Chondrocyte (in vitro differentiated cells): ENCODE measurements at regions not wholly inside any gene's neighbourhood (a gene's known extent, or its start where the extent isn't known, plus 50 kb on each side); places are given as distances from the start of the nearest gene placed in this dataset.
A peak's percentile ranks its signal among the peaks of the same experiment; 100 is the strongest.

Experiments
- DNase-seq: peaks from one replicate; pipeline ENCODE4 v3.0.0; 2021; ENCODE audit warnings: mixed read lengths, low spot score
- H3K27ac Mint-ChIP-seq: one replicate; pipeline ENCODE4 v1.8.0; 2021; ENCODE audit warnings: mild to moderate bottlenecking, moderate library complexity, mixed read lengths; ENCODE audit not compliant: unreplicated experiment
- H3K27me3 Mint-ChIP-seq: 2 replicates; pipeline ENCODE4 v1.8.0; 2021; ENCODE audit warnings: low read depth, mixed read lengths
- H3K36me3 Mint-ChIP-seq: 2 replicates; pipeline ENCODE4 v1.8.0; 2021; ENCODE audit warnings: low read depth, mixed read lengths
- H3K4me1 Mint-ChIP-seq: 2 replicates; pipeline ENCODE4 v1.8.0; 2021; ENCODE audit warnings: low read depth, mild to moderate bottlenecking, mixed read lengths
- H3K4me3 Mint-ChIP-seq: one replicate; pipeline ENCODE4 v1.8.0; 2021; ENCODE audit warnings: mild to moderate bottlenecking, moderate library complexity, mixed read lengths; ENCODE audit not compliant: unreplicated experiment
- H3K9me3 Mint-ChIP-seq: 2 replicates; pipeline ENCODE4 v1.8.0; 2021; ENCODE audit warnings: low read depth, mixed read lengths
- CTCF ChIP-seq: fragments of 200-600 bp; sonication (generic); IDR thresholded peaks from 2 replicates; pipeline ENCODE4 v1.5.0; 2021; ENCODE audit warnings: antibody characterized with exemption, mild to moderate bottlenecking, moderate library complexity

- H3K36me3 Mint-ChIP-seq, result peaks cover 8% of the 10 kb centered on the region
- no peaks in the 10 kb centered on the region for H3K9me3 Mint-ChIP-seq
- DNase-seq, result no peak
- no peak for TF ChIP-seq CTCF
- H3K27ac Mint-ChIP-seq, result no peak overlapping the region
- no peaks in the 10 kb centered on the region for H3K27me3 Mint-ChIP-seq
- H3K4me1 Mint-ChIP-seq, result peaks cover 39% of the 10 kb centered on the region
- no peak overlapping the region for H3K4me3 Mint-ChIP-seq
Observed at GRCh38 chr4:71254451-71255012, 84.3 kb upstream of the SLC4A4 start.

- H3K9me3 Mint-ChIP-seq, result no peaks in the 10 kb centered on the region
- H3K4me3 Mint-ChIP-seq, result no peak overlapping the region
- TF ChIP-seq CTCF, result no peak
- no peak overlapping the region for H3K27ac Mint-ChIP-seq
- H3K27me3 Mint-ChIP-seq, result no peaks in the 10 kb centered on the region
- peaks cover 8% of the 10 kb centered on the region for H3K36me3 Mint-ChIP-seq
- H3K4me1 Mint-ChIP-seq, result peaks cover 40% of the 10 kb centered on the region
- DNase-seq, result no peak
Observed at GRCh38 chr4:71255976-71256375, 82.8 kb upstream of the SLC4A4 start.

- no peak for DNase-seq
- peaks cover 41% of the 10 kb centered on the region for H3K4me1 Mint-ChIP-seq
- no peak overlapping the region for H3K27ac Mint-ChIP-seq
- H3K9me3 Mint-ChIP-seq, result no peaks in the 10 kb centered on the region
- H3K36me3 Mint-ChIP-seq, result peaks cover 8% of the 10 kb centered on the region
- no peak for TF ChIP-seq CTCF
- H3K4me3 Mint-ChIP-seq, result no peak overlapping the region
- no peaks in the 10 kb centered on the region for H3K27me3 Mint-ChIP-seq
Observed at GRCh38 chr4:71257761-71258160, 81.1 kb upstream of the SLC4A4 start.

GRCh38 chr4:71258323-71258722 lies 80.5 kb upstream of the SLC4A4 start:
- Mint-ChIP-seq H3K4me3 (no peak overlapping the region), H3K27me3 (no peaks in the 10 kb centered on the region), H3K36me3 (peaks cover 8% of the 10 kb centered on the region), H3K9me3 (no peaks in the 10 kb centered on the region), H3K4me1 (peaks cover 47% of the 10 kb centered on the region), H3K27ac (no peak overlapping the region)
- DNase-seq, result no peak
- TF ChIP-seq CTCF, result no peak

GRCh38 chr4:71259280-71259679 lies 79.5 kb upstream of the SLC4A4 start:
- TF ChIP-seq CTCF, result no peak
- Mint-ChIP-seq H3K4me1 (peaks cover 48% of the 10 kb centered on the region), H3K27ac (no peak overlapping the region), H3K4me3 (no peak overlapping the region), H3K36me3 (peaks cover 8% of the 10 kb centered on the region), H3K9me3 (no peaks in the 10 kb centered on the region), H3K27me3 (no peaks in the 10 kb centered on the region)
- peak; percentile 29 for DNase-seq
